H1 (cell line): ENCODE measurements at regions not wholly inside any gene's neighbourhood (a gene's known extent, or its start where the extent isn't known, plus 50 kb on each side); places are given as distances from the start of the nearest gene placed in this dataset.

Experiments used
- CBX8 ChIP-seq: fragments of 300-800, 300-1000 bp; sonication (generic); IDR thresholded peaks from 2 replicates; pipeline ENCODE4 v1.7.1; 2016; ENCODE audit warnings: low read depth, low read length, borderline replicate concordance
- JUN ChIP-seq: IDR thresholded peaks from 2 replicates; pipeline ENCODE4 v1.6.1; 2011; ENCODE audit warnings: low read depth, mild to moderate bottlenecking, improper control_type of control experiment, low read length
- SRF ChIP-seq: IDR thresholded peaks from 2 replicates; pipeline ENCODE4 v1.6.1; 2011; ENCODE audit warnings: mild to moderate bottlenecking, low read depth, low read length, moderate library complexity
- TBP ChIP-seq: IDR thresholded peaks from 2 replicates; pipeline ENCODE4 v1.6.1; 2011; ENCODE audit warnings: low read depth, low read length, improper control_type of control experiment
- TF ChIP-seq, protein P1 (sequence below): fragments of 300-600 bp; sonication (generic); IDR thresholded peaks from 2 replicates; pipeline ENCODE4 v1.7.1; 2012; ENCODE audit warnings: low read length, moderate library complexity, mild to moderate bottlenecking, inconsistent platforms; ENCODE audit not compliant: insufficient replicate concordance
- TF ChIP-seq, protein P2 (sequence below): IDR thresholded peaks from 2 replicates; pipeline ENCODE4 v1.6.1; 2012; ENCODE audit warnings: inconsistent platforms

DNA sequence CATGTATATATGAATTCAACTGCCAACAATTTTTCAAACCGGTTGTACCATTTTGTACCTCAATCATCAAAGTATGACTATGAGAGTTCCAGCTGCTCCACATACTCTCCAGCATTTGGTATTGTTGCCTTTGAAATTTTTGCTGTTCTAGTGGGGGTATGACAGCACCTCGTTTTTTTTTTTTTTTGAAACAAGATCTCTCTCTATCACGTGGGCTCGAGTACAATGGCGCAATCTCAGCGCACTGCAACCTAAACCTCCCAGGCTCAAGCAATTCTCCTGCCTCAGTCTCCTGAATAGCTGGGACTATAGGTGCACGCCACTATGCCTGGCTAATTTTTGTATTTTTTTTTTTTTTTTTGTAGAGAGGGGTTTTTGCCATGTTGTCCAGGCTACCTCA lies 144.7 kb upstream of the JARID2 start (continued):
- TF ChIP-seq, protein P1, sequence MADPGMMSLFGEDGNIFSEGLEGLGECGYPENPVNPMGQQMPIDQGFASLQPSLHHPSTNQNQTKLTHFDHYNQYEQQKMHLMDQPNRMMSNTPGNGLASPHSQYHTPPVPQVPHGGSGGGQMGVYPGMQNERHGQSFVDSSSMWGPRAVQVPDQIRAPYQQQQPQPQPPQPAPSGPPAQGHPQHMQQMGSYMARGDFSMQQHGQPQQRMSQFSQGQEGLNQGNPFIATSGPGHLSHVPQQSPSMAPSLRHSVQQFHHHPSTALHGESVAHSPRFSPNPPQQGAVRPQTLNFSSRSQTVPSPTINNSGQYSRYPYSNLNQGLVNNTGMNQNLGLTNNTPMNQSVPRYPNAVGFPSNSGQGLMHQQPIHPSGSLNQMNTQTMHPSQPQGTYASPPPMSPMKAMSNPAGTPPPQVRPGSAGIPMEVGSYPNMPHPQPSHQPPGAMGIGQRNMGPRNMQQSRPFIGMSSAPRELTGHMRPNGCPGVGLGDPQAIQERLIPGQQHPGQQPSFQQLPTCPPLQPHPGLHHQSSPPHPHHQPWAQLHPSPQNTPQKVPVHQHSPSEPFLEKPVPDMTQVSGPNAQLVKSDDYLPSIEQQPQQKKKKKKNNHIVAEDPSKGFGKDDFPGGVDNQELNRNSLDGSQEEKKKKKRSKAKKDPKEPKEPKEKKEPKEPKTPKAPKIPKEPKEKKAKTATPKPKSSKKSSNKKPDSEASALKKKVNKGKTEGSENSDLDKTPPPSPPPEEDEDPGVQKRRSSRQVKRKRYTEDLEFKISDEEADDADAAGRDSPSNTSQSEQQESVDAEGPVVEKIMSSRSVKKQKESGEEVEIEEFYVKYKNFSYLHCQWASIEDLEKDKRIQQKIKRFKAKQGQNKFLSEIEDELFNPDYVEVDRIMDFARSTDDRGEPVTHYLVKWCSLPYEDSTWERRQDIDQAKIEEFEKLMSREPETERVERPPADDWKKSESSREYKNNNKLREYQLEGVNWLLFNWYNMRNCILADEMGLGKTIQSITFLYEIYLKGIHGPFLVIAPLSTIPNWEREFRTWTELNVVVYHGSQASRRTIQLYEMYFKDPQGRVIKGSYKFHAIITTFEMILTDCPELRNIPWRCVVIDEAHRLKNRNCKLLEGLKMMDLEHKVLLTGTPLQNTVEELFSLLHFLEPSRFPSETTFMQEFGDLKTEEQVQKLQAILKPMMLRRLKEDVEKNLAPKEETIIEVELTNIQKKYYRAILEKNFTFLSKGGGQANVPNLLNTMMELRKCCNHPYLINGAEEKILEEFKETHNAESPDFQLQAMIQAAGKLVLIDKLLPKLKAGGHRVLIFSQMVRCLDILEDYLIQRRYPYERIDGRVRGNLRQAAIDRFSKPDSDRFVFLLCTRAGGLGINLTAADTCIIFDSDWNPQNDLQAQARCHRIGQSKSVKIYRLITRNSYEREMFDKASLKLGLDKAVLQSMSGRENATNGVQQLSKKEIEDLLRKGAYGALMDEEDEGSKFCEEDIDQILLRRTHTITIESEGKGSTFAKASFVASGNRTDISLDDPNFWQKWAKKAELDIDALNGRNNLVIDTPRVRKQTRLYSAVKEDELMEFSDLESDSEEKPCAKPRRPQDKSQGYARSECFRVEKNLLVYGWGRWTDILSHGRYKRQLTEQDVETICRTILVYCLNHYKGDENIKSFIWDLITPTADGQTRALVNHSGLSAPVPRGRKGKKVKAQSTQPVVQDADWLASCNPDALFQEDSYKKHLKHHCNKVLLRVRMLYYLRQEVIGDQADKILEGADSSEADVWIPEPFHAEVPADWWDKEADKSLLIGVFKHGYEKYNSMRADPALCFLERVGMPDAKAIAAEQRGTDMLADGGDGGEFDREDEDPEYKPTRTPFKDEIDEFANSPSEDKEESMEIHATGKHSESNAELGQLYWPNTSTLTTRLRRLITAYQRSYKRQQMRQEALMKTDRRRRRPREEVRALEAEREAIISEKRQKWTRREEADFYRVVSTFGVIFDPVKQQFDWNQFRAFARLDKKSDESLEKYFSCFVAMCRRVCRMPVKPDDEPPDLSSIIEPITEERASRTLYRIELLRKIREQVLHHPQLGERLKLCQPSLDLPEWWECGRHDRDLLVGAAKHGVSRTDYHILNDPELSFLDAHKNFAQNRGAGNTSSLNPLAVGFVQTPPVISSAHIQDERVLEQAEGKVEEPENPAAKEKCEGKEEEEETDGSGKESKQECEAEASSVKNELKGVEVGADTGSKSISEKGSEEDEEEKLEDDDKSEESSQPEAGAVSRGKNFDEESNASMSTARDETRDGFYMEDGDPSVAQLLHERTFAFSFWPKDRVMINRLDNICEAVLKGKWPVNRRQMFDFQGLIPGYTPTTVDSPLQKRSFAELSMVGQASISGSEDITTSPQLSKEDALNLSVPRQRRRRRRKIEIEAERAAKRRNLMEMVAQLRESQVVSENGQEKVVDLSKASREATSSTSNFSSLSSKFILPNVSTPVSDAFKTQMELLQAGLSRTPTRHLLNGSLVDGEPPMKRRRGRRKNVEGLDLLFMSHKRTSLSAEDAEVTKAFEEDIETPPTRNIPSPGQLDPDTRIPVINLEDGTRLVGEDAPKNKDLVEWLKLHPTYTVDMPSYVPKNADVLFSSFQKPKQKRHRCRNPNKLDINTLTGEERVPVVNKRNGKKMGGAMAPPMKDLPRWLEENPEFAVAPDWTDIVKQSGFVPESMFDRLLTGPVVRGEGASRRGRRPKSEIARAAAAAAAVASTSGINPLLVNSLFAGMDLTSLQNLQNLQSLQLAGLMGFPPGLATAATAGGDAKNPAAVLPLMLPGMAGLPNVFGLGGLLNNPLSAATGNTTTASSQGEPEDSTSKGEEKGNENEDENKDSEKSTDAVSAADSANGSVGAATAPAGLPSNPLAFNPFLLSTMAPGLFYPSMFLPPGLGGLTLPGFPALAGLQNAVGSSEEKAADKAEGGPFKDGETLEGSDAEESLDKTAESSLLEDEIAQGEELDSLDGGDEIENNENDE = no peak
- no peak for TF ChIP-seq CBX8
- no peak for TF ChIP-seq SRF
- no peak for TF ChIP-seq JUN
- TF ChIP-seq TBP = no peak
- TF ChIP-seq, protein P2, sequence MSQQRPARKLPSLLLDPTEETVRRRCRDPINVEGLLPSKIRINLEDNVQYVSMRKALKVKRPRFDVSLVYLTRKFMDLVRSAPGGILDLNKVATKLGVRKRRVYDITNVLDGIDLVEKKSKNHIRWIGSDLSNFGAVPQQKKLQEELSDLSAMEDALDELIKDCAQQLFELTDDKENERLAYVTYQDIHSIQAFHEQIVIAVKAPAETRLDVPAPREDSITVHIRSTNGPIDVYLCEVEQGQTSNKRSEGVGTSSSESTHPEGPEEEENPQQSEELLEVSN = no peak
- TF ChIP-seq, all 59 proteins: peak for 0
